RWPE2 (cell line): ENCODE measurements at regions not wholly inside any gene's neighbourhood (a gene's known extent, or its start where the extent isn't known, plus 50 kb on each side); places are given as distances from the start of the nearest gene placed in this dataset.

ENCODE experiments used
- ATAC-seq: fragments of 200-7000 bp; cut with Tn5 transposase; 3 replicates; pipeline ENCODE4 v1.9.1; 2021; ENCODE audit warnings: low read depth
- DNase-seq: peaks from one replicate; pipeline ENCODE4 v3.0.0-alpha.2; 2020; ENCODE audit warnings: low spot score
- H3K27ac ChIP-seq: fragments of 450-650 bp; 2 replicates; pipeline ENCODE4 v1.5.1; 2017; ENCODE audit warnings: mild to moderate bottlenecking; ENCODE audit not compliant: poor library complexity, severe bottlenecking
- H3K27me3 ChIP-seq: fragments of 250-450 bp; sonication (Bioruptor Pico); 2 replicates; pipeline ENCODE4 v1.5.1; 2021; ENCODE audit warnings: mild to moderate bottlenecking, moderate library complexity; ENCODE audit not compliant: insufficient read depth, poor library complexity, severe bottlenecking
- H3K36me3 ChIP-seq: fragments of 250-450 bp; sonication (Bioruptor Pico); 2 replicates; pipeline ENCODE4 v1.5.1; 2020; ENCODE audit warnings: low read depth, mild to moderate bottlenecking, moderate library complexity
- H3K4me1 ChIP-seq: fragments of 250-450 bp; sonication (Bioruptor Pico); 2 replicates; pipeline ENCODE4 v1.5.1; 2021; ENCODE audit warnings: mild to moderate bottlenecking, moderate library complexity; ENCODE audit not compliant: insufficient read depth, poor library complexity, severe bottlenecking
- H3K4me3 ChIP-seq: fragments of 250-450 bp; sonication (Bioruptor Pico); 2 replicates; pipeline ENCODE4 v1.5.1; 2021; ENCODE audit warnings: mild to moderate bottlenecking, moderate library complexity; ENCODE audit not compliant: severe bottlenecking
- H3K9me3 ChIP-seq: fragments of 250-450 bp; sonication (Bioruptor Pico); 2 replicates; pipeline ENCODE4 v1.5.1; 2021; ENCODE audit warnings: mild to moderate bottlenecking, moderate library complexity; ENCODE audit not compliant: severe bottlenecking
- CTCF ChIP-seq: fragments of 450-650 bp; IDR thresholded peaks from one replicate; pipeline ENCODE4 v1.5.1; 2017; ENCODE audit warnings: mild to moderate bottlenecking, moderate library complexity; ENCODE audit not compliant: poor library complexity, severe bottlenecking

- Histone ChIP-seq H3K4me1 (peaks cover 21% of the 10 kb centered on the region), H3K9me3 (no peaks in the 10 kb centered on the region), H3K27me3 (no peaks in the 10 kb centered on the region), H3K4me3 (no peak overlapping the region), H3K27ac (peak overlapping the region; percentile 33), H3K36me3 (no peaks in the 10 kb centered on the region)
- no peak for DNase-seq
- ATAC-seq, result peak; percentile 94
- no peak for TF ChIP-seq CTCF
Measured at GRCh38 chr14:32027255-32027939, 49.7 kb upstream of the ARHGAP5 start.
